Astrocyte (in vitro differentiated cells and primary cell): ENCODE measurements at regions not wholly inside any gene's neighbourhood (a gene's known extent, or its start where the extent isn't known, plus 50 kb on each side); places are given as distances from the start of the nearest gene placed in this dataset.

Experiments used
- CTCF ChIP-seq: IDR thresholded peaks from 2 replicates; pipeline ENCODE4 v1.5.1; 2011; ENCODE audit warnings: low read depth, mild to moderate bottlenecking, inconsistent platforms, low read length, moderate library complexity; ENCODE audit not compliant: insufficient read depth
- EZH2 ChIP-seq: IDR thresholded peaks from 2 replicates; pipeline ENCODE4 v1.6.1; 2012; ENCODE audit warnings: mild to moderate bottlenecking, low read length, inconsistent platforms; ENCODE audit not compliant: insufficient read depth

GRCh38 chr14:79960288-79960687, 251.0 kb downstream of the DIO2 start:
- TF ChIP-seq EZH2 (no peak), CTCF (no peak)
